GM23338 (cell line): ENCODE measurements at regions not wholly inside any gene's neighbourhood (a gene's known extent, or its start where the extent isn't known, plus 50 kb on each side); places are given as distances from the start of the nearest gene placed in this dataset.
"Not testable (repeated sequence)": the region's sequence is repeated elsewhere in the genome, so short reads cannot be mapped to it uniquely, and the experiment has no call there.

Experiments used
- ATAC-seq: fragments of 200-7000 bp; cut with Tn5 transposase; 3 replicates; pipeline ENCODE4 v1.9.1; 2020
- DNase-seq: peaks from one replicate; pipeline ENCODE4 v3.0.0-alpha.2; 2015; ENCODE audit warnings: low spot score
- H2AFZ ChIP-seq: fragments of 200-600 bp; sonication (generic); 2 replicates; pipeline ENCODE4 v1.8.0; 2016; ENCODE audit warnings: antibody characterized with exemption, mild to moderate bottlenecking, moderate library complexity
- H3F3A ChIP-seq: fragments of 200-600 bp; sonication (generic); replicated peaks from 2 replicates; pipeline ENCODE4 v1.8.0; 2017; ENCODE audit warnings: antibody characterized with exemption, mixed run types, low read depth
- H3K27ac ChIP-seq: fragments of 200-600 bp; sonication (generic); 2 replicates; pipeline ENCODE4 v1.6.1; 2016; ENCODE audit warnings: low read depth
- H3K27me3 ChIP-seq: fragments of 200-600 bp; sonication (generic); 2 replicates; pipeline ENCODE4 v1.8.0; 2016; ENCODE audit warnings: mild to moderate bottlenecking, mixed run types, moderate library complexity; ENCODE audit not compliant: insufficient read depth
- H3K36me3 ChIP-seq: fragments of 200-600 bp; sonication (generic); 2 replicates; pipeline ENCODE4 v1.8.0; 2016; ENCODE audit warnings: mild to moderate bottlenecking; ENCODE audit not compliant: insufficient read depth
- H3K4me1 ChIP-seq: fragments of 200-600 bp; sonication (generic); 2 replicates; pipeline ENCODE4 v1.8.0; 2016; ENCODE audit warnings: mild to moderate bottlenecking, moderate library complexity; ENCODE audit not compliant: insufficient read depth
- H3K4me2 ChIP-seq: fragments of 200-600 bp; sonication (generic); 2 replicates; pipeline ENCODE4 v1.7.1; 2017; ENCODE audit warnings: mixed run types
- H3K4me3 ChIP-seq: fragments of 200-600 bp; sonication (generic); 2 replicates; pipeline ENCODE4 v1.6.1; 2016; ENCODE audit warnings: mixed run types
- H3K79me2 ChIP-seq: fragments of 200-600 bp; sonication (generic); replicated peaks from 2 replicates; pipeline ENCODE4 v1.8.0; 2017; ENCODE audit warnings: mild to moderate bottlenecking; ENCODE audit not compliant: insufficient read depth
- H3K9me2 ChIP-seq: fragments of 200-600 bp; sonication (generic); 2 replicates; pipeline ENCODE4 v1.8.0; 2017; ENCODE audit not compliant: insufficient read depth
- H4K20me1 ChIP-seq: fragments of 200-600 bp; sonication (generic); replicated peaks from 2 replicates; pipeline ENCODE4 v1.8.0; 2017; ENCODE audit warnings: mild to moderate bottlenecking; ENCODE audit not compliant: insufficient read depth
- H3K27ac Mint-ChIP-seq: 2 replicates; pipeline ENCODE4 v1.8.0; 2020; ENCODE audit warnings: inconsistent platforms, mild to moderate bottlenecking, moderate library complexity, mixed read lengths
- H3K27me3 Mint-ChIP-seq: 3 replicates; pipeline ENCODE4 v1.8.0; 2022; ENCODE audit warnings: low read depth, mild to moderate bottlenecking, moderate library complexity, mixed read lengths, inconsistent platforms; ENCODE audit not compliant: insufficient read depth, poor library complexity
- H3K36me3 Mint-ChIP-seq: 3 replicates; pipeline ENCODE4 v1.8.0; 2021; ENCODE audit warnings: low read depth, mild to moderate bottlenecking, inconsistent platforms, moderate library complexity, mixed read lengths
- H3K4me1 Mint-ChIP-seq: 3 replicates; pipeline ENCODE4 v1.8.0; 2020; ENCODE audit warnings: mild to moderate bottlenecking, inconsistent platforms, mixed read lengths
- H3K4me3 Mint-ChIP-seq: 3 replicates; pipeline ENCODE4 v1.8.0; 2021; ENCODE audit warnings: moderate library complexity, mild to moderate bottlenecking, inconsistent platforms, mixed read lengths
- H3K9me3 Mint-ChIP-seq: 3 replicates; pipeline ENCODE4 v1.8.0; 2020; ENCODE audit warnings: moderate library complexity, mild to moderate bottlenecking, inconsistent platforms, mixed read lengths
- EZH2phosphoT487 ChIP-seq: fragments of 200-600 bp; sonication (generic); IDR thresholded peaks from one replicate; pipeline ENCODE4 v1.8.1; 2018; ENCODE audit warnings: antibody characterized with exemption; ENCODE audit not compliant: unreplicated experiment
- JUNB ChIP-seq: IDR thresholded peaks from one replicate; pipeline ENCODE4 v1.6.1; 2016; ENCODE audit warnings: antibody characterized with exemption; ENCODE audit not compliant: unreplicated experiment
- NANOG ChIP-seq: IDR thresholded peaks from 2 replicates; pipeline ENCODE4 v1.6.1; 2016; ENCODE audit warnings: antibody characterized with exemption, borderline replicate concordance
- STAT1 ChIP-seq: IDR thresholded peaks from one replicate; pipeline ENCODE4 v1.6.1; 2016; ENCODE audit warnings: antibody characterized with exemption; ENCODE audit not compliant: unreplicated experiment
- ZNF331 ChIP-seq: fragments of 250-450 bp; sonication (Bioruptor Pico); IDR thresholded peaks from 2 replicates; pipeline ENCODE4 v1.5.0; 2020; ENCODE audit warnings: low read depth, mild to moderate bottlenecking, moderate library complexity
- TF ChIP-seq, protein P1 (sequence below): IDR thresholded peaks from one replicate; pipeline ENCODE4 v1.6.1; 2018; ENCODE audit warnings: antibody characterized with exemption; ENCODE audit not compliant: unreplicated experiment
- TF ChIP-seq, protein P2 (sequence below): fragments of 250-450 bp; sonication (Bioruptor Pico); IDR thresholded peaks from 2 replicates; pipeline ENCODE4 v1.5.0; 2020; ENCODE audit warnings: mild to moderate bottlenecking, moderate library complexity

DNA sequence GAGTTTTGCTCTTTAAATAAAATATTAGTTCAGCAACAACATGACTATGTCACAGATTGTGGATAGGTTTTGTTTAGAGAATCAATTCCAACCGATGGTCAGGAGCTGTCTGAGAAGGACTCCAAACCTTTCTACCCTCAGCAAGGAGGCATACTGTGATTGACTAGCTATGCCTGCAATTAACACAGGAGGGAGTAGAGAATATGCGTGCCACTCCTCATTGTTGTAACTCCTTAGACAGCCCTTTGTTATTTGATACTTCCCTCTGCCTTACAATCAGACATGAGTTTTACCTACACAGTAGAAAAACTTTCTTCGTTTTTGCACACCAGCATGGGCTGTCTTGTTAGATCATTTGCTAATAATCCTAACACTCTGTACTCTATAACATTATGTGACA, 796.5 kb downstream of the PRIM2 start:
- H3K4me3 Mint-ChIP-seq = no peak overlapping the region
- H3K27me3 Mint-ChIP-seq = no peaks in the 10 kb centered on the region
- Histone ChIP-seq H3K4me1 (no peaks in the 10 kb centered on the region), H3K9me2 (no peaks in the 10 kb centered on the region), H3K4me2 (no peak overlapping the region), H3K4me3 (no peak overlapping the region), H3K79me2 (no peaks in the 10 kb centered on the region), H2AFZ (no peak overlapping the region), H3K36me3 (no peaks in the 10 kb centered on the region), H3K27ac (no peak overlapping the region), H3K27me3 (no peaks in the 10 kb centered on the region), H3F3A (no peaks in the 10 kb centered on the region), H4K20me1 (no peaks in the 10 kb centered on the region)
- ATAC-seq (no peak), DNase-seq (peak; percentile 0)
- TF ChIP-seq, protein P1, sequence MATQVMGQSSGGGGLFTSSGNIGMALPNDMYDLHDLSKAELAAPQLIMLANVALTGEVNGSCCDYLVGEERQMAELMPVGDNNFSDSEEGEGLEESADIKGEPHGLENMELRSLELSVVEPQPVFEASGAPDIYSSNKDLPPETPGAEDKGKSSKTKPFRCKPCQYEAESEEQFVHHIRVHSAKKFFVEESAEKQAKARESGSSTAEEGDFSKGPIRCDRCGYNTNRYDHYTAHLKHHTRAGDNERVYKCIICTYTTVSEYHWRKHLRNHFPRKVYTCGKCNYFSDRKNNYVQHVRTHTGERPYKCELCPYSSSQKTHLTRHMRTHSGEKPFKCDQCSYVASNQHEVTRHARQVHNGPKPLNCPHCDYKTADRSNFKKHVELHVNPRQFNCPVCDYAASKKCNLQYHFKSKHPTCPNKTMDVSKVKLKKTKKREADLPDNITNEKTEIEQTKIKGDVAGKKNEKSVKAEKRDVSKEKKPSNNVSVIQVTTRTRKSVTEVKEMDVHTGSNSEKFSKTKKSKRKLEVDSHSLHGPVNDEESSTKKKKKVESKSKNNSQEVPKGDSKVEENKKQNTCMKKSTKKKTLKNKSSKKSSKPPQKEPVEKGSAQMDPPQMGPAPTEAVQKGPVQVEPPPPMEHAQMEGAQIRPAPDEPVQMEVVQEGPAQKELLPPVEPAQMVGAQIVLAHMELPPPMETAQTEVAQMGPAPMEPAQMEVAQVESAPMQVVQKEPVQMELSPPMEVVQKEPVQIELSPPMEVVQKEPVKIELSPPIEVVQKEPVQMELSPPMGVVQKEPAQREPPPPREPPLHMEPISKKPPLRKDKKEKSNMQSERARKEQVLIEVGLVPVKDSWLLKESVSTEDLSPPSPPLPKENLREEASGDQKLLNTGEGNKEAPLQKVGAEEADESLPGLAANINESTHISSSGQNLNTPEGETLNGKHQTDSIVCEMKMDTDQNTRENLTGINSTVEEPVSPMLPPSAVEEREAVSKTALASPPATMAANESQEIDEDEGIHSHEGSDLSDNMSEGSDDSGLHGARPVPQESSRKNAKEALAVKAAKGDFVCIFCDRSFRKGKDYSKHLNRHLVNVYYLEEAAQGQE = no peak
- TF ChIP-seq NANOG (no peak), JUNB (no peak), ZNF331 (CRISPR knock-in tag) (no peak), EZH2phosphoT487 (no peak), STAT1 (no peak)
- TF ChIP-seq, protein P2, sequence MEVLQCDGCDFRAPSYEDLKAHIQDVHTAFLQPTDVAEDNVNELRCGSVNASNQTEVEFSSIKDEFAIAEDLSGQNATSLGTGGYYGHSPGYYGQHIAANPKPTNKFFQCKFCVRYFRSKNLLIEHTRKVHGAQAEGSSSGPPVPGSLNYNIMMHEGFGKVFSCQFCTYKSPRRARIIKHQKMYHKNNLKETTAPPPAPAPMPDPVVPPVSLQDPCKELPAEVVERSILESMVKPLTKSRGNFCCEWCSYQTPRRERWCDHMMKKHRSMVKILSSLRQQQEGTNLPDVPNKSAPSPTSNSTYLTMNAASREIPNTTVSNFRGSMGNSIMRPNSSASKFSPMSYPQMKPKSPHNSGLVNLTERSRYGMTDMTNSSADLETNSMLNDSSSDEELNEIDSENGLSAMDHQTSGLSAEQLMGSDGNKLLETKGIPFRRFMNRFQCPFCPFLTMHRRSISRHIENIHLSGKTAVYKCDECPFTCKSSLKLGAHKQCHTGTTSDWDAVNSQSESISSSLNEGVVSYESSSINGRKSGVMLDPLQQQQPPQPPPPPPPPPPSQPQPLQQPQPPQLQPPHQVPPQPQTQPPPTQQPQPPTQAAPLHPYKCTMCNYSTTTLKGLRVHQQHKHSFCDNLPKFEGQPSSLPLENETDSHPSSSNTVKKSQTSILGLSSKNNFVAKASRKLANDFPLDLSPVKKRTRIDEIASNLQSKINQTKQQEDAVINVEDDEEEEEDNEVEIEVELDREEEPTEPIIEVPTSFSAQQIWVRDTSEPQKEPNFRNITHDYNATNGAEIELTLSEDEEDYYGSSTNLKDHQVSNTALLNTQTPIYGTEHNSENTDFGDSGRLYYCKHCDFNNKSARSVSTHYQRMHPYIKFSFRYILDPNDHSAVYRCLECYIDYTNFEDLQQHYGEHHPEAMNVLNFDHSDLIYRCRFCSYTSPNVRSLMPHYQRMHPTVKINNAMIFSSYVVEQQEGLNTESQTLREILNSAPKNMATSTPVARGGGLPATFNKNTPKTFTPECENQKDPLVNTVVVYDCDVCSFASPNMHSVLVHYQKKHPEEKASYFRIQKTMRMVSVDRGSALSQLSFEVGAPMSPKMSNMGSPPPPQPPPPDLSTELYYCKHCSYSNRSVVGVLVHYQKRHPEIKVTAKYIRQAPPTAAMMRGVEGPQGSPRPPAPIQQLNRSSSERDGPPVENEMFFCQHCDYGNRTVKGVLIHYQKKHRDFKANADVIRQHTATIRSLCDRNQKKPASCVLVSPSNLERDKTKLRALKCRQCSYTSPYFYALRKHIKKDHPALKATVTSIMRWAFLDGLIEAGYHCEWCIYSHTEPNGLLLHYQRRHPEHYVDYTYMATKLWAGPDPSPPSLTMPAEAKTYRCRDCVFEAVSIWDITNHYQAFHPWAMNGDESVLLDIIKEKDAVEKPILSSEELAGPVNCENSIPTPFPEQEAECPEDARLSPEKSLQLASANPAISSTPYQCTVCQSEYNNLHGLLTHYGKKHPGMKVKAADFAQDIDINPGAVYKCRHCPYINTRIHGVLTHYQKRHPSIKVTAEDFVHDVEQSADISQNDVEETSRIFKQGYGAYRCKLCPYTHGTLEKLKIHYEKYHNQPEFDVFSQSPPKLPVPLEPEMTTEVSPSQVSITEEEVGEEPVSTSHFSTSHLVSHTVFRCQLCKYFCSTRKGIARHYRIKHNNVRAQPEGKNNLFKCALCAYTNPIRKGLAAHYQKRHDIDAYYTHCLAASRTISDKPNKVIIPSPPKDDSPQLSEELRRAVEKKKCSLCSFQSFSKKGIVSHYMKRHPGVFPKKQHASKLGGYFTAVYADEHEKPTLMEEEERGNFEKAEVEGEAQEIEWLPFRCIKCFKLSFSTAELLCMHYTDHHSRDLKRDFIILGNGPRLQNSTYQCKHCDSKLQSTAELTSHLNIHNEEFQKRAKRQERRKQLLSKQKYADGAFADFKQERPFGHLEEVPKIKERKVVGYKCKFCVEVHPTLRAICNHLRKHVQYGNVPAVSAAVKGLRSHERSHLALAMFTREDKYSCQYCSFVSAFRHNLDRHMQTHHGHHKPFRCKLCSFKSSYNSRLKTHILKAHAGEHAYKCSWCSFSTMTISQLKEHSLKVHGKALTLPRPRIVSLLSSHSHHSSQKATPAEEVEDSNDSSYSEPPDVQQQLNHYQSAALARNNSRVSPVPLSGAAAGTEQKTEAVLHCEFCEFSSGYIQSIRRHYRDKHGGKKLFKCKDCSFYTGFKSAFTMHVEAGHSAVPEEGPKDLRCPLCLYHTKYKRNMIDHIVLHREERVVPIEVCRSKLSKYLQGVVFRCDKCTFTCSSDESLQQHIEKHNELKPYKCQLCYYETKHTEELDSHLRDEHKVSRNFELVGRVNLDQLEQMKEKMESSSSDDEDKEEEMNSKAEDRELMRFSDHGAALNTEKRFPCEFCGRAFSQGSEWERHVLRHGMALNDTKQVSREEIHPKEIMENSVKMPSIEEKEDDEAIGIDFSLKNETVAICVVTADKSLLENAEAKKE (CRISPR knock-in tag) = no peak
- H3K27ac Mint-ChIP-seq = no peak overlapping the region
- peaks cover 3% of the 10 kb centered on the region; the same call in 2 of the 3 replicates for H3K36me3 Mint-ChIP-seq
- H3K9me3 Mint-ChIP-seq = peaks cover 85% of the 10 kb centered on the region
- H3K4me1 Mint-ChIP-seq = no peaks in the 10 kb centered on the region

DNA sequence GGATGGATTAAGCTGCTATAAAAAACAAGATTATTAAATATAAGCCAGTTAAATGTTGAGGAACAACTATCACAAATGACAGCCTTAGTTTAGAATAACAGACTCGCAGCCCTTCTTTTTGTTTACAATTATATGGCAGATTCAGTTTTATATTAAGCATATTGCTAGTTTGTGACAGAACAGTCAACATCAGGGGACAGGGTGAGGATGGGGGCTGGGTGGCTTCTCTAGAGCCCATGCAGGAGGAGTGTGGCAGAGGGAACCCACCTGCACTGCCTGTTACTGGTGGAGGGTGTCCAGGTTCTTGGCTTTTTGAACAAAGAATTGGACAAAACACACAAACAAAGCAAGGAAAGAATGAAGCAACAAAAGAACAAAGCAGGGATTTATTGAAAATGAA, 799.7 kb downstream of the PRIM2 start:
- H3K79me2 ChIP-seq, H3K27ac ChIP-seq, H3K4me2 ChIP-seq, ATAC-seq, H3K27ac Mint-ChIP-seq, H3K4me3 Mint-ChIP-seq, H3F3A ChIP-seq, H3K4me1 Mint-ChIP-seq, H3K27me3 Mint-ChIP-seq, H3K4me1 ChIP-seq, H3K9me2 ChIP-seq, H3K27me3 ChIP-seq, H3K4me3 ChIP-seq, H4K20me1 ChIP-seq, DNase-seq, H3K36me3 Mint-ChIP-seq, H3K36me3 ChIP-seq, H2AFZ ChIP-seq: not testable (repeated sequence)
- H3K9me3 Mint-ChIP-seq = peaks cover 85% of the 10 kb centered on the region

DNA sequence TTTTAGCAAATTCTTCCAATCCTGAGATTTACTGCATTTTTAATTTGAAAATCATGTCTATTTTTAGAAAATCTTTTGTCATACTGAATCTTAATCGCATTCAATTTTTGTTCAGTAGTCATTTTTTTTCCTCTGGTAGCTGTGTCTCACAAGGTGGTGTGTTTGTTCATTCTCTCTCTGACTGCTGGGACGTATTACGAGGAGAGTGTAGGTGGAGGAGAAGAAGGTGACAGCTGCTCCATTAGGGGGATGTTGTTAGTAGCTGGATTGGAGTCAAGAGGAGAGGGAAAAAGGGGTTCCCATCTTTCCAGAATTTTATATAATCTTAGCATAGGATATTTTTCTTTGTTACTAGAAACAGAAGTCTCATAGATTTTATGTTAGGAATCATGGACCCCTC, 804.2 kb downstream of the PRIM2 start:
- H3K27ac Mint-ChIP-seq, H3K4me3 ChIP-seq, H3K27ac ChIP-seq, H3K4me1 ChIP-seq, H3K27me3 Mint-ChIP-seq, H3K4me1 Mint-ChIP-seq, H3K4me3 Mint-ChIP-seq, H3K79me2 ChIP-seq, H3K9me2 ChIP-seq, ATAC-seq, H4K20me1 ChIP-seq, H3K36me3 ChIP-seq, H3F3A ChIP-seq, DNase-seq, H3K4me2 ChIP-seq, H3K27me3 ChIP-seq, H2AFZ ChIP-seq: not testable (repeated sequence)
- Mint-ChIP-seq H3K36me3 (peaks cover 11% of the 10 kb centered on the region; the same call in 2 of the 3 replicates), H3K9me3 (peaks cover 74% of the 10 kb centered on the region)
